ENCODE measurements at regions not wholly inside any gene's neighbourhood (a gene's known extent, or its start where the extent isn't known, plus 50 kb on each side); places are given as distances from the start of the nearest gene placed in this dataset.

DNA sequence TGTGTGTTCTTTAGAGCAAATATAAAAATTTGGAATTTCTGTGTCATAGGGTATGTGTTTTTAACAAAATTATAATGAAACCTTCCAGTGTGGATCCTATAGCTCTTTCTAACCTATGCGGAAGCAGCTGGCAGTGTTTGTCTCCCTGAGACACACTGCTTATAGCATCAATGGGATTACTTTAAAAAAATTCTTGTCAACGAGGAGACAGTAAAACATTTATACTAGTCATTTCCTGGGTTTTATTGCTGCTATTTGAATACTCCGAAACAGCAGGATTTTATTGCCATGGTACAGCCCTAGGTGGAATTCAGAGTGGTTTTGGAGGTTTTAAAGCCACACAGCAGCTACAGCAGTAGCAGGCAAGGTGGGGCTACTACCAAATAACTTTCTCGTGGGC lies 145.1 kb upstream of the IL1RAPL2 start:
- no peak for DNase-seq
- peaks cover 0 to 3% of the 10 kb centered on the region in 2 donors for H3K27me3 Mint-ChIP-seq
- H3K36me3 Mint-ChIP-seq, result no peaks in the 10 kb centered on the region
- H3K27me3 ChIP-seq (ENCODE audit: insufficient read depth, low read length, poor library complexity, severe bottlenecking), result no peaks in the 10 kb centered on the region
- no peaks in the 10 kb centered on the region for H3K4me1 Mint-ChIP-seq
- no peak overlapping the region for H3K4me3 ChIP-seq (ENCODE audit: low read length)
- ChIA-PET POLR2A (no interaction called here), CTCF (no interaction called here)
- no peak overlapping the region for H3K27ac ChIP-seq (ENCODE audit: low read depth, low read length)
- H3K36me3 ChIP-seq (ENCODE audit: insufficient read depth, low read length), result no peaks in the 10 kb centered on the region
- no peaks in the 10 kb centered on the region for H3K4me1 ChIP-seq (ENCODE audit: insufficient read depth, low read length)
- peaks cover 0 to 11% (median under 1%) of the 10 kb centered on the region in 5 donors for H3K9me3 Mint-ChIP-seq
- H3K4me3 Mint-ChIP-seq, result no peak overlapping the region
- H3K9me3 ChIP-seq (ENCODE audit: low read length), result no peaks in the 10 kb centered on the region
- H3K27ac Mint-ChIP-seq, result no peak overlapping the region

DNA sequence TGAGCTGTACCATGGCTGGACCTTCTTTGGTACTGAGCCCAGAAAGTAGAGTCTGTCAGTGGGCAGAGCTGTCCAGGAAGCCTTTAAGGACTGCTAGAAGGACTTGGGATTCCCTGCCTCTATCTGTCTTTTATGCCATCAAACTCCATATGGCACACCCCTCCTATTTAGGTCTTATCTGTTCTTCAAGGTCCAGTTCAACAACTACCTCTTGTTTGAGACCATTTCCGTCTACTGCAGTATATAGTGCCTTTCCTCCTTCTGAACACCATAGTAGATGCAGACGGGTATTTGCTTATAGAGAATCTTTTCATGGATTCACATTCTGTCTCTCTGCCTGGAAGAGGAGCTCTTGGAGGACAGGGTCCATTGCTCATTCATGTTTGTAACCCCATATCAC lies 146.1 kb upstream of the IL1RAPL2 start:
- H3K36me3 ChIP-seq (ENCODE audit: insufficient read depth, low read length), result no peaks in the 10 kb centered on the region
- H3K27ac ChIP-seq (ENCODE audit: low read depth, low read length), result no peak overlapping the region
- no peaks in the 10 kb centered on the region for H3K27me3 ChIP-seq (ENCODE audit: insufficient read depth, low read length, poor library complexity, severe bottlenecking)
- CTCF ChIA-PET, result no interaction called here
- no peak overlapping the region for H3K4me3 ChIP-seq (ENCODE audit: low read length)
- no peak for DNase-seq
- Mint-ChIP-seq H3K27ac (no peak overlapping the region), H3K4me3 (no peak overlapping the region), H3K27me3 (peaks cover 0 to 2% of the 10 kb centered on the region in 2 donors), H3K36me3 (no peaks in the 10 kb centered on the region), H3K4me1 (no peaks in the 10 kb centered on the region), H3K9me3 (peaks cover 0 to 13% (median 2%) of the 10 kb centered on the region in 5 donors)
- H3K9me3 ChIP-seq (ENCODE audit: low read length), result no peaks in the 10 kb centered on the region
- no peaks in the 10 kb centered on the region for H3K4me1 ChIP-seq (ENCODE audit: insufficient read depth, low read length)
- POLR2A ChIA-PET, result no interaction called here

DNA sequence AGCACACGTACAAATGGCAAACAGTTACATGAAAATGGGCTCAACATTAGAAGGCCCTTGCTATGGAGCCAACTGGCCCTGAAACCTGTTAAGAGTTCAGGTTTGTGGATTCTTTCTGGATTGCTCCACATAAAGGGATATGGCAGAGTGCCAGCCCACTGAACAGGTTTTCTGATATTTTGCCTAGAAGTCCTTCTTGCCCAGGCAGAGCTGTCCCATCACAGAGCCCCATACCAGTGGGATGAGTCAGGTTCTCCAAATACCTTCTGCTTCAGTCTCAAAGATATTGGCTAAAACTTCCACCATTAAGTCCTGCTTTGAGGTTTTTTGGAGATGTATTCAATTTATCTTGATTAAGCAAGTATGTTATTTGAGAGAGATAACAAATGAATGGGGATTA lies 146.8 kb upstream of the IL1RAPL2 start:
- DNase-seq, result no peak
- ChIA-PET CTCF (no interaction called here), POLR2A (no interaction called here)
- Histone ChIP-seq H3K27ac (ENCODE audit: low read depth, low read length) (no peak overlapping the region), H3K4me3 (ENCODE audit: low read length) (no peak overlapping the region), H3K36me3 (ENCODE audit: insufficient read depth, low read length) (no peaks in the 10 kb centered on the region), H3K27me3 (ENCODE audit: insufficient read depth, low read length, poor library complexity, severe bottlenecking) (no peaks in the 10 kb centered on the region), H3K9me3 (ENCODE audit: low read length) (no peaks in the 10 kb centered on the region), H3K4me1 (ENCODE audit: insufficient read depth, low read length) (no peaks in the 10 kb centered on the region)
- H3K27ac Mint-ChIP-seq, result no peak overlapping the region
- peaks cover 0 to 13% (median 3%) of the 10 kb centered on the region in 5 donors for H3K9me3 Mint-ChIP-seq
- H3K4me1 Mint-ChIP-seq, result no peaks in the 10 kb centered on the region
- peaks cover 0 to 2% of the 10 kb centered on the region in 2 donors for H3K27me3 Mint-ChIP-seq
- H3K4me3 Mint-ChIP-seq, result no peak overlapping the region
- no peaks in the 10 kb centered on the region for H3K36me3 Mint-ChIP-seq

DNA sequence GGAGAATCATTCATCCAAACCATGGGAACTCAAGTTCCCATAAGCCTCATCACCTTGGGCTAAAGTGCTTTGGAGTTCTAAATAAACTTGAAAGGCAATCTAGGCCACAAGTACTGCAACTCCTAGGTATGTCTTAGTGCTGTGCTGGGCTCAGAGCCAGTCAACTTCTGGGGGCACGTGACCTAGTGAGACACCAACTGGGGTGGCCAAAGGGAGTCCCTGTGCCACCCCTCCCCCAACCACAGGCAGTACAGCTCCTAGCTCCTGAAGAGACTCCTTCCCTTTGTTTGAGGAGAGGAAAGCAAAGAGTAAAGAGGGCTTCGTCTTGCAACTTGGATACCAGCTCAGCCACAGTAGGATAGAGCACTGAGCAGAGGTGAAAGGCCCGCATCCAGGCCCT lies 154.2 kb upstream of the IL1RAPL2 start:
- POLR2A ChIA-PET, result no interaction called here
- no peak for DNase-seq
- no peaks in the 10 kb centered on the region for H3K36me3 Mint-ChIP-seq
- no peak overlapping the region for H3K4me3 Mint-ChIP-seq
- H3K27ac Mint-ChIP-seq, result no peak overlapping the region
- CTCF ChIA-PET, result no interaction called here
- no peaks in the 10 kb centered on the region for H3K4me1 Mint-ChIP-seq
- Histone ChIP-seq H3K27me3 (ENCODE audit: insufficient read depth, low read length, poor library complexity, severe bottlenecking) (no peaks in the 10 kb centered on the region), H3K9me3 (ENCODE audit: low read length) (no peaks in the 10 kb centered on the region), H3K4me3 (ENCODE audit: low read length) (no peak overlapping the region), H3K36me3 (ENCODE audit: insufficient read depth, low read length) (no peaks in the 10 kb centered on the region), H3K27ac (ENCODE audit: low read depth, low read length) (no peak overlapping the region), H3K4me1 (ENCODE audit: insufficient read depth, low read length) (no peaks in the 10 kb centered on the region)
- peaks cover 0 to 7% of the 10 kb centered on the region in 2 donors for H3K27me3 Mint-ChIP-seq
- H3K9me3 Mint-ChIP-seq, result peaks cover 0 to 6% (median 3%) of the 10 kb centered on the region in 5 donors

DNA sequence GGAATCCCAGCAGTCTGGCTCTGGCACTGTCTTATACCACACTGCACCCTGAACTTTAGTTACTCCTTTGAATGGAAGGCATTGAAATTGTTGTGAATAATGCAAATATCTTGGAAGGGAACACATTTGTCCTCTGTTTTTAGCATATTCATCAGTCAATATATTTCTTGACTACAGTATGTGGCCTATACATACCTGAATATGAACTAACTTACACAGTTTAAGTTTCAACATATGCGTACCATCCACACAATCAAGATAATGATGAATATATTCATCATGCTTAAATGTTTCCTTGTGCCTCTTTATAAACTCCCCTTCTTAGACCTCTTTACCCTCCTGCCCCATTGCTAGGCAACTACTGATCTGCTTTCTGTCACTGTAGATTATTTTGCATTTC lies 145.7 kb upstream of the ESX1 start:
- H3K4me3 ChIP-seq (ENCODE audit: low read length), result no peak overlapping the region
- Mint-ChIP-seq H3K27ac (no peak overlapping the region), H3K9me3 (peaks cover 0 to 1% (median 0%) of the 10 kb centered on the region in 5 donors), H3K4me3 (no peak overlapping the region), H3K27me3 (no peaks in the 10 kb centered on the region), H3K36me3 (no peaks in the 10 kb centered on the region), H3K4me1 (no peaks in the 10 kb centered on the region)
- DNase-seq, result no peak
- H3K36me3 ChIP-seq (ENCODE audit: insufficient read depth, low read length), result no peaks in the 10 kb centered on the region
- H3K27ac ChIP-seq (ENCODE audit: low read depth, low read length), result no peak overlapping the region
- ChIA-PET CTCF (no interaction called here), POLR2A (no interaction called here)
- no peaks in the 10 kb centered on the region for H3K9me3 ChIP-seq (ENCODE audit: low read length)
- H3K4me1 ChIP-seq (ENCODE audit: insufficient read depth, low read length), result no peaks in the 10 kb centered on the region
- no peaks in the 10 kb centered on the region for H3K27me3 ChIP-seq (ENCODE audit: insufficient read depth, low read length, poor library complexity, severe bottlenecking)

DNA sequence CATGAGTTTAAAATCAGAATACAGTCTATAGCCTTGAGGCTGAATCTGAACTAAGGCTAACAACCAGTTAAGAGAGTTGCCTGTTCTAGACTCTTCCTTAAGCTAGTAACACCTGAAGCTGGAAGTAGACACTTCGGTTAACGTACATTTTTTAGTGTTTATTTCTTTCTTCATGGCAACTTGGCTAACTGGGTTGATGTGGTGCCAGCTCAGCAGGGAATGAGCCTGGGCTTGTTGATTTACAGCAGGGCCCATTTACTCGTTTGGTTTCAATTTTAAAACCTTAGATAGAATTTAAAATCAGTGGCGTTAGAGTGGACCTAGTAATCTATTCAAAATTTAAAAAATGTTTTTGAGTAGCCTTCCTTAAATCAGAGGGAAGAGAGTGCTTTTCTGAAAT lies 137.6 kb upstream of the ESX1 start:
- no peaks in the 10 kb centered on the region for H3K4me1 Mint-ChIP-seq

DNA sequence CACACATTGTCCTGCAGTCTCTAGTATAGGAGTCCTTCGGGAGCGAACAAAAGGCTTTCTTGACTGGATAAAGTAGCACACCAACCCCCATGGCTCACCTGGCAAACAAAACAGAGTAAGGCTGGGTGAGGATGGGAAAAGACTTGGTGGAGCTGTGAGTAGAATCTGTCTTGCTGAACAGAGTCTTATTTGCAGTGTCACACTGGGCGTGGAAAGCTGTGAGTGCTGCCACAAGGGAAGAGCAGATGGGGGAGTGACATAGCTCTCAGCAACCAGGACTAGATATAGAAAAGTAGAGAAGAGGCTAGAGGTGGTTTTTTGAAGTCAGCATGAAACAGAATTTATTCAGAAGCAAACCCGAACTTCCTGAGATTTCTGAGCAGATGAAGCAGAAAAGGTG lies 137.2 kb upstream of the ESX1 start:
- no peaks in the 10 kb centered on the region for H3K36me3 ChIP-seq (ENCODE audit: insufficient read depth, low read length)
- CTCF ChIA-PET, result no interaction called here
- Mint-ChIP-seq H3K27ac (no peak overlapping the region), H3K9me3 (peaks cover 0 to 4% (median 0%) of the 10 kb centered on the region in 5 donors), H3K36me3 (no peaks in the 10 kb centered on the region), H3K27me3 (peaks cover 0 to 8% of the 10 kb centered on the region in 2 donors), H3K4me1 (no peaks in the 10 kb centered on the region), H3K4me3 (no peak overlapping the region)
- H3K27ac ChIP-seq (ENCODE audit: low read depth, low read length), result no peak overlapping the region
- no peak overlapping the region for H3K4me3 ChIP-seq (ENCODE audit: low read length)
- no peaks in the 10 kb centered on the region for H3K27me3 ChIP-seq (ENCODE audit: insufficient read depth, low read length, poor library complexity, severe bottlenecking)
- H3K9me3 ChIP-seq (ENCODE audit: low read length), result no peaks in the 10 kb centered on the region
- POLR2A ChIA-PET, result no interaction called here
- H3K4me1 ChIP-seq (ENCODE audit: insufficient read depth, low read length), result no peaks in the 10 kb centered on the region
- DNase-seq, result no peak

More for the DNA sequence above, 137.6 kb upstream of the ESX1 start:
- H3K36me3 ChIP-seq (ENCODE audit: insufficient read depth, low read length), result no peaks in the 10 kb centered on the region
- no peak overlapping the region for H3K4me3 ChIP-seq (ENCODE audit: low read length)
- H3K4me1 ChIP-seq (ENCODE audit: insufficient read depth, low read length), result no peaks in the 10 kb centered on the region
- Mint-ChIP-seq H3K4me3 (no peak overlapping the region), H3K27me3 (peaks cover 0 to 8% of the 10 kb centered on the region in 2 donors), H3K9me3 (peaks cover 0 to 4% (median 0%) of the 10 kb centered on the region in 5 donors), H3K36me3 (no peaks in the 10 kb centered on the region), H3K27ac (no peak overlapping the region)
- H3K27ac ChIP-seq (ENCODE audit: low read depth, low read length), result no peak overlapping the region
- no peaks in the 10 kb centered on the region for H3K9me3 ChIP-seq (ENCODE audit: low read length)
- H3K27me3 ChIP-seq (ENCODE audit: insufficient read depth, low read length, poor library complexity, severe bottlenecking), result no peaks in the 10 kb centered on the region
- CTCF ChIA-PET, result no interaction called here
- POLR2A ChIA-PET, result no interaction called here
- DNase-seq, result no peak

DNA sequence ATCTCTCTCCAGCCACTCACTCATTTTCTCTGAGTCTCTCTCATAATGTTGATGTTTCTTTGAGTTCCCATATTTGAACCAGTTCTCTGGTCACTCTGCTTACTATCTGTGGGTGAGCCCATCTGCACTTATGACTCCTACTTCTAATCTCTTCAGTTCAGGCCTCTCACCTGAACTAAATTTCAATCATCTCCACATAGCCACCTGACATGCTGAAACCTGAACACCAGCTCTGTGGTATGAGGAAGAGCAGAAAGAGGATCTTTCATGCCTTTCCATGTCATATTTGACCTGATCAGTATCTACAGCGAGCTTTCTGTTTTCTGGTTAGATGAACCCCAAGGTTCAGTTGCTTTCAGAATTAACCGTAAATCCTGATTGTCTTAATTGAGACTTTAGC lies 122.2 kb upstream of the ESX1 start:
- H3K4me1 Mint-ChIP-seq, result no peaks in the 10 kb centered on the region
- no peaks in the 10 kb centered on the region for H3K4me1 ChIP-seq (ENCODE audit: insufficient read depth, low read length)

DNA sequence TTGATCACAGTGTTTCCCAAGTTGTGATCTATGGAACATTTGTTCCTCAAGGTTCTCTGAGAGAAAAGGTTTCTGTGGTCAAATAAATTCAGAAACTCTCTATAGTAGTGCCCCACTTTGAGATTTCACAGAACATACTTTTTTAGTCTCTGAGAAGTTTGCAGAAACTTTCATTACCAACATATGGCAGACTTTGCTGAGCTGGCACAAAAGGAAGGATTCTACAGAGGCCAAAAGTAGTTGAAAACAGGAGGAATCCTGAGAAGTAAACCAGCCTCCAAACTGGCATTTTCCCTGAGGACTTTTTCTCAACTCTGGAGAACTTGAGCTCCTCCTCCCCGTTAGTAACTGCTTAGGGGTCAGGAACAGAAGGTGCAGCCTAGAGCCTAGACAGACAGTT lies 117.8 kb upstream of the ESX1 start:
- peaks cover 6 to 10% of the 10 kb centered on the region in 2 donors for H3K27me3 Mint-ChIP-seq
- H3K27me3 ChIP-seq (ENCODE audit: insufficient read depth, low read length, poor library complexity, severe bottlenecking), result no peaks in the 10 kb centered on the region
- no peak overlapping the region for H3K4me3 ChIP-seq (ENCODE audit: low read length)
- no peaks in the 10 kb centered on the region for H3K36me3 Mint-ChIP-seq
- CTCF ChIA-PET, result no interaction called here
- POLR2A ChIA-PET, result no interaction called here
- H3K4me3 Mint-ChIP-seq, result no peak overlapping the region
- no peaks in the 10 kb centered on the region for H3K4me1 ChIP-seq (ENCODE audit: insufficient read depth, low read length)
- H3K9me3 Mint-ChIP-seq, result no peaks in the 10 kb centered on the region
- no peak for DNase-seq
- H3K27ac ChIP-seq (ENCODE audit: low read depth, low read length), result no peak overlapping the region
- H3K4me1 Mint-ChIP-seq, result no peaks in the 10 kb centered on the region
- H3K27ac Mint-ChIP-seq, result no peak overlapping the region
- no peaks in the 10 kb centered on the region for H3K9me3 ChIP-seq (ENCODE audit: low read length)
- no peaks in the 10 kb centered on the region for H3K36me3 ChIP-seq (ENCODE audit: insufficient read depth, low read length)

More for the DNA sequence above, 122.2 kb upstream of the ESX1 start:
- no peaks in the 10 kb centered on the region for H3K9me3 ChIP-seq (ENCODE audit: low read length)
- no peak for DNase-seq
- Mint-ChIP-seq H3K4me3 (no peak overlapping the region), H3K27me3 (peaks cover 1 to 3% of the 10 kb centered on the region in 2 donors), H3K36me3 (no peaks in the 10 kb centered on the region), H3K27ac (no peak overlapping the region), H3K9me3 (no peaks in the 10 kb centered on the region)
- ChIA-PET POLR2A (no interaction called here), CTCF (no interaction called here)
- H3K4me3 ChIP-seq (ENCODE audit: low read length), result no peak overlapping the region
- H3K27ac ChIP-seq (ENCODE audit: low read depth, low read length), result no peak overlapping the region
- H3K36me3 ChIP-seq (ENCODE audit: insufficient read depth, low read length), result no peaks in the 10 kb centered on the region
- no peaks in the 10 kb centered on the region for H3K27me3 ChIP-seq (ENCODE audit: insufficient read depth, low read length, poor library complexity, severe bottlenecking)

All from CD8-positive, alpha-beta memory T cell (primary cell).